Spleen (tissue), 7 donors: ENCODE measurements at regions not wholly inside any gene's neighbourhood (a gene's known extent, or its start where the extent isn't known, plus 50 kb on each side); places are given as distances from the start of the nearest gene placed in this dataset.

Experiments
- POLR2AphosphoS5 ChIP-seq, 3 donors: sonication (generic); formaldehyde crosslinking; IDR thresholded peaks; one replicate each; pipeline ENCODE4 v1.5.1; 2017; ENCODE audit warnings: antibody characterized with exemption in 3 of 3
- TF ChIP-seq, protein P1 (sequence below), 11 experiments: fragments of 200-600 bp in 7 of 11; fragments of 450-650 bp in 4 of 11; sonication (generic) in 4 of 11; IDR thresholded peaks in 8 of 11; conservative IDR thresholded peaks in 3 of 11; 1 replicate in 7 of 11; 2 replicates in 4 of 11; pipeline versions ENCODE4 v1.4.0 to v1.8.0; 2016 to 2021; ENCODE audit warnings: antibody characterized with exemption in 11 of 11, inconsistent platforms in 4 of 11, mild to moderate bottlenecking in 1 of 11
- donor health status: DM: no; HTN: no; CAD: no; lungs with moderate emphysema.
- donor health status: DM: no; HTN: no; CAD: no.
- donor health status: DM: no; HTN: no; CAD: no.

DNA sequence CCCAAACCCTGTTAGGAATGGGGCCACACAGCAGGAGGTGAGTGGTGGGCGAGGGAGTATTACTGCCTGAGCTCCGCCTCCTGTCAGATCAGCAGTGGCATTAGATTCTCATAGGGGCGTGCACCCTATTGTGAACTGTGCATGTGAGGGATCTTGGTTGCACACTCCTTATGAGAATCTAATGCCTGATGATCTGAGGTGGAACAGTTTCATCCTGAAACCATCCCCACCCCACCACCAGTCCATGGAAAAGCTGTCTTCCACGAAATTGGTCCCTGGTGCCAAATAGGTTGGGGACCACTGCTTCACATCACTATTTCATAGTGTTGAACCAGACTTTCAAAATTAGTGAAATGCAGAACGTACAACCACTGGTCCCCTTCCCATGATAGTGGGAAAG is 57.9 kb upstream of the BICD1 start:
- TF ChIP-seq, protein P1, sequence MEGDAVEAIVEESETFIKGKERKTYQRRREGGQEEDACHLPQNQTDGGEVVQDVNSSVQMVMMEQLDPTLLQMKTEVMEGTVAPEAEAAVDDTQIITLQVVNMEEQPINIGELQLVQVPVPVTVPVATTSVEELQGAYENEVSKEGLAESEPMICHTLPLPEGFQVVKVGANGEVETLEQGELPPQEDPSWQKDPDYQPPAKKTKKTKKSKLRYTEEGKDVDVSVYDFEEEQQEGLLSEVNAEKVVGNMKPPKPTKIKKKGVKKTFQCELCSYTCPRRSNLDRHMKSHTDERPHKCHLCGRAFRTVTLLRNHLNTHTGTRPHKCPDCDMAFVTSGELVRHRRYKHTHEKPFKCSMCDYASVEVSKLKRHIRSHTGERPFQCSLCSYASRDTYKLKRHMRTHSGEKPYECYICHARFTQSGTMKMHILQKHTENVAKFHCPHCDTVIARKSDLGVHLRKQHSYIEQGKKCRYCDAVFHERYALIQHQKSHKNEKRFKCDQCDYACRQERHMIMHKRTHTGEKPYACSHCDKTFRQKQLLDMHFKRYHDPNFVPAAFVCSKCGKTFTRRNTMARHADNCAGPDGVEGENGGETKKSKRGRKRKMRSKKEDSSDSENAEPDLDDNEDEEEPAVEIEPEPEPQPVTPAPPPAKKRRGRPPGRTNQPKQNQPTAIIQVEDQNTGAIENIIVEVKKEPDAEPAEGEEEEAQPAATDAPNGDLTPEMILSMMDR (IDR thresholded peaks at IDR 0.05 in 8 of 11, conservative IDR thresholded peaks at IDR 0.05 in 3 of 11): no peak
- no peak for TF ChIP-seq POLR2AphosphoS5 (IDR thresholded peaks at IDR 0.05)
